HEK293 (cell line): ENCODE measurements at regions not wholly inside any gene's neighbourhood (a gene's known extent, or its start where the extent isn't known, plus 50 kb on each side); places are given as distances from the start of the nearest gene placed in this dataset.

Experiments used
- CTCF ChIA-PET: fragments of 350-600 bp; formaldehyde crosslinking; extraction: SDS; loops from one replicate; lab custom pipeline; 2021; ENCODE audit warnings: antibody characterized with exemption; lab: Yijun Ruan, JAX
- POLR2A ChIA-PET: fragments of 300-600 bp; formaldehyde crosslinking; extraction: SDS; loops from one replicate; lab custom pipeline; 2020; ENCODE audit warnings: antibody characterized with exemption, inconsistent platforms; lab: Yijun Ruan, JAX
- H3K27ac ChIP-seq: fragments of 200-500 bp; sonication (Bioruptor generic); 2 replicates; pipeline ENCODE4 v1.5.1; 2014; ENCODE audit warnings: low read depth, low read length, control low read depth, inconsistent platforms; ENCODE audit errors: extremely low read depth
- H3K36me3 ChIP-seq, 2 experiments: fragments of 200-500 bp in 1 of 2; sonication (Bioruptor generic) in 1 of 2; 1 replicate in 1 of 2; 2 replicates in 1 of 2; pipeline ENCODE4 v1.5.1; 2014 to 2017; ENCODE audit warnings: inconsistent platforms in 2 of 2, low read length in 2 of 2; ENCODE audit not compliant: control insufficient read depth in 2 of 2, insufficient read depth in 1 of 2
- H3K4me1 ChIP-seq: fragments of 200-500 bp; sonication (Bioruptor generic); 2 replicates; pipeline ENCODE4 v1.5.1; 2014; ENCODE audit warnings: mild to moderate bottlenecking, low read length, inconsistent platforms; ENCODE audit not compliant: control insufficient read depth, insufficient read depth
- H3K4me3 ChIP-seq: 2 replicates; pipeline ENCODE4 v1.5.1; 2011; ENCODE audit warnings: low read depth, mild to moderate bottlenecking, control low read depth, low read length, moderate library complexity
- H3K9me3 ChIP-seq: fragments of 200-500 bp; sonication (Bioruptor generic); 2 replicates; pipeline ENCODE4 v1.5.1; 2014; ENCODE audit warnings: low read depth, low read length, inconsistent platforms; ENCODE audit not compliant: control insufficient read depth, insufficient read depth
- ZFP41 ChIP-seq: fragments of 450-650 bp; formaldehyde crosslinking; IDR thresholded peaks from 2 replicates; pipeline ENCODE4 v1.5.1; 2016; ENCODE audit warnings: missing biosample characterization, missing genetic modification characterization, borderline replicate concordance
- ZNF132 ChIP-seq: fragments of 450-650 bp; formaldehyde crosslinking; IDR thresholded peaks from 2 replicates; pipeline ENCODE4 v1.5.1; 2017; ENCODE audit warnings: missing biosample characterization, missing genetic modification characterization, borderline replicate concordance
- ZNF221 ChIP-seq: fragments of 450-650 bp; formaldehyde crosslinking; IDR thresholded peaks from 2 replicates; pipeline ENCODE4 v1.5.1; 2017; ENCODE audit warnings: missing biosample characterization, missing genetic modification characterization, borderline replicate concordance
- ZNF23 ChIP-seq: fragments of 450-650 bp; formaldehyde crosslinking; IDR thresholded peaks from 2 replicates; pipeline ENCODE4 v1.5.1; 2016; ENCODE audit warnings: missing biosample characterization, missing genetic modification characterization, borderline replicate concordance
- ZNF747 ChIP-seq: fragments of 450-650 bp; formaldehyde crosslinking; IDR thresholded peaks from 2 replicates; pipeline ENCODE4 v1.5.1; 2016; ENCODE audit warnings: missing biosample characterization, missing genetic modification characterization
- ZNF791 ChIP-seq: fragments of 450-650 bp; formaldehyde crosslinking; IDR thresholded peaks from 2 replicates; pipeline ENCODE4 v1.5.1; 2016; ENCODE audit warnings: missing biosample characterization, missing genetic modification characterization
- ZNF843 ChIP-seq: fragments of 450-650 bp; formaldehyde crosslinking; IDR thresholded peaks from 2 replicates; pipeline ENCODE4 v1.5.1; 2016; ENCODE audit warnings: missing biosample characterization, missing genetic modification characterization
- TF ChIP-seq, protein P1 (sequence below): fragments of 450-650 bp; formaldehyde crosslinking; conservative IDR thresholded peaks from 2 replicates; pipeline ENCODE4 v1.5.1; 2016; ENCODE audit warnings: low read depth, missing biosample characterization, missing genetic modification characterization
- TF ChIP-seq, protein P2 (sequence below): sonication (generic); formaldehyde crosslinking; IDR thresholded peaks from 2 replicates; pipeline ENCODE4 v1.8.1; 2022; ENCODE audit warnings: mild to moderate bottlenecking, moderate library complexity, missing genetic modification reagents
- TF ChIP-seq, protein P3 (sequence below): fragments of 450-650 bp; IDR thresholded peaks from 2 replicates; pipeline ENCODE4 v1.5.1; 2018; ENCODE audit warnings: missing biosample characterization, missing genetic modification characterization
- TF ChIP-seq, protein P4 (sequence below): fragments of 450-650 bp; formaldehyde crosslinking; IDR thresholded peaks from 2 replicates; pipeline ENCODE4 v1.5.1; 2016; ENCODE audit warnings: missing biosample characterization, missing genetic modification characterization
- TF ChIP-seq, protein P5 (sequence below): fragments of 450-650 bp; formaldehyde crosslinking; IDR thresholded peaks from 2 replicates; pipeline ENCODE4 v1.5.1; 2016; ENCODE audit warnings: missing biosample characterization, missing genetic modification characterization

DNA sequence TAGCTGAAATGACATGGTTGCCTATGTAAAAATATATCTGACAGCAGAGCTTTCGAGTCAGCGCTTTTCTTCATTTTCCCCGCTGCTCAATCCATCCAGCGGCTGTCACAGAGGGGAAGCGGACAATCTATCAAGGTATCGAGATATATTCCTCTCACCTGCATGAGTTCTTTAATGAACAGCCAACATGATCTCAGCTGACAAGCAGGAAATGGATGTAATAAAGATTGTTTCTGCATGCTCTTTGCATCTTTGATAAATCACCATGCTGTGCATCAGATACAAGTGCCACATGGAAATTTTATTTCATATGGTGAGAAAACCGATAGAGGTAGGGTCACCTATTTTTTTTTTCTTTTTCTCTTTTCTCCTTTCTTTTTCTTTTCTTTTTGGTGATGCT lies 602.3 kb upstream of the MMS22L start:
- Histone ChIP-seq H3K4me1 (no peaks in the 10 kb centered on the region), H3K9me3 (no peaks in the 10 kb centered on the region), H3K4me3 (no peak overlapping the region), H3K27ac (no peak overlapping the region), H3K36me3 (no peaks in the 10 kb centered on the region)
- ChIA-PET CTCF (no interaction called here), POLR2A (no interaction called here)
- TF ChIP-seq ZNF843 (no peak), ZNF791 (tag by site-specific recombination) (no peak), ZNF747 (tag by site-specific recombination) (no peak)
- TF ChIP-seq, protein P1, sequence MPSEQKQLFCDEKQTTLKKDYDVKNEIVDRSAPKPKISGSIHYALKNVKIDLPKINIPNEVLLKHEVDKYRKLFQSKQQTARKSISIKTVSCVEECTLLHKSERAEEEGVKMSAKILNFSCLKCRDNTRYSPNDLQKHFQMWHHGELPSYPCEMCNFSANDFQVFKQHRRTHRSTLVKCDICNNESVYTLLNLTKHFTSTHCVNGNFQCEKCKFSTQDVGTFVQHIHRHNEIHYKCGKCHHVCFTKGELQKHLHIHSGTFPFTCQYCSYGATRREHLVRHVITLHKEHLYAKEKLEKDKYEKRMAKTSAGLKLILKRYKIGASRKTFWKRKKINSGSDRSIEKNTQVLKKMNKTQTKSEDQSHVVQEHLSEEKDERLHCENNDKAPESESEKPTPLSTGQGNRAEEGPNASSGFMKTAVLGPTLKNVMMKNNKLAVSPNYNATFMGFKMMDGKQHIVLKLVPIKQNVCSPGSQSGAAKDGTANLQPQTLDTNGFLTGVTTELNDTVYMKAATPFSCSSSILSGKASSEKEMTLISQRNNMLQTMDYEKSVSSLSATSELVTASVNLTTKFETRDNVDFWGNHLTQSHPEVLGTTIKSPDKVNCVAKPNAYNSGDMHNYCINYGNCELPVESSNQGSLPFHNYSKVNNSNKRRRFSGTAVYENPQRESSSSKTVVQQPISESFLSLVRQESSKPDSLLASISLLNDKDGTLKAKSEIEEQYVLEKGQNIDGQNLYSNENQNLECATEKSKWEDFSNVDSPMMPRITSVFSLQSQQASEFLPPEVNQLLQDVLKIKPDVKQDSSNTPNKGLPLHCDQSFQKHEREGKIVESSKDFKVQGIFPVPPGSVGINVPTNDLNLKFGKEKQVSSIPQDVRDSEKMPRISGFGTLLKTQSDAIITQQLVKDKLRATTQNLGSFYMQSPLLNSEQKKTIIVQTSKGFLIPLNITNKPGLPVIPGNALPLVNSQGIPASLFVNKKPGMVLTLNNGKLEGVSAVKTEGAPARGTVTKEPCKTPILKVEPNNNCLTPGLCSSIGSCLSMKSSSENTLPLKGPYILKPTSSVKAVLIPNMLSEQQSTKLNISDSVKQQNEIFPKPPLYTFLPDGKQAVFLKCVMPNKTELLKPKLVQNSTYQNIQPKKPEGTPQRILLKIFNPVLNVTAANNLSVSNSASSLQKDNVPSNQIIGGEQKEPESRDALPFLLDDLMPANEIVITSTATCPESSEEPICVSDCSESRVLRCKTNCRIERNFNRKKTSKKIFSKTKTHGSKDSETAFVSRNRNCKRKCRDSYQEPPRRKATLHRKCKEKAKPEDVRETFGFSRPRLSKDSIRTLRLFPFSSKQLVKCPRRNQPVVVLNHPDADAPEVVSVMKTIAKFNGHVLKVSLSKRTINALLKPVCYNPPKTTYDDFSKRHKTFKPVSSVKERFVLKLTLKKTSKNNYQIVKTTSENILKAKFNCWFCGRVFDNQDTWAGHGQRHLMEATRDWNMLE, result no peak
- TF ChIP-seq, protein P2, sequence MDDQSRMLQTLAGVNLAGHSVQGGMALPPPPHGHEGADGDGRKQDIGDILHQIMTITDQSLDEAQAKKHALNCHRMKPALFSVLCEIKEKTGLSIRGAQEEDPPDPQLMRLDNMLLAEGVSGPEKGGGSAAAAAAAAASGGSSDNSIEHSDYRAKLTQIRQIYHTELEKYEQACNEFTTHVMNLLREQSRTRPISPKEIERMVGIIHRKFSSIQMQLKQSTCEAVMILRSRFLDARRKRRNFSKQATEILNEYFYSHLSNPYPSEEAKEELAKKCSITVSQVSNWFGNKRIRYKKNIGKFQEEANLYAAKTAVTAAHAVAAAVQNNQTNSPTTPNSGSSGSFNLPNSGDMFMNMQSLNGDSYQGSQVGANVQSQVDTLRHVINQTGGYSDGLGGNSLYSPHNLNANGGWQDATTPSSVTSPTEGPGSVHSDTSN (CRISPR knock-in tag), result no peak
- TF ChIP-seq, protein P3, sequence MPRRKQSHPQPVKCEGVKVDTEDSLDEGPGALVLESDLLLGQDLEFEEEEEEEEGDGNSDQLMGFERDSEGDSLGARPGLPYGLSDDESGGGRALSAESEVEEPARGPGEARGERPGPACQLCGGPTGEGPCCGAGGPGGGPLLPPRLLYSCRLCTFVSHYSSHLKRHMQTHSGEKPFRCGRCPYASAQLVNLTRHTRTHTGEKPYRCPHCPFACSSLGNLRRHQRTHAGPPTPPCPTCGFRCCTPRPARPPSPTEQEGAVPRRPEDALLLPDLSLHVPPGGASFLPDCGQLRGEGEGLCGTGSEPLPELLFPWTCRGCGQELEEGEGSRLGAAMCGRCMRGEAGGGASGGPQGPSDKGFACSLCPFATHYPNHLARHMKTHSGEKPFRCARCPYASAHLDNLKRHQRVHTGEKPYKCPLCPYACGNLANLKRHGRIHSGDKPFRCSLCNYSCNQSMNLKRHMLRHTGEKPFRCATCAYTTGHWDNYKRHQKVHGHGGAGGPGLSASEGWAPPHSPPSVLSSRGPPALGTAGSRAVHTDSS (tag by site-specific recombination), result no peak
- TF ChIP-seq, protein P4, sequence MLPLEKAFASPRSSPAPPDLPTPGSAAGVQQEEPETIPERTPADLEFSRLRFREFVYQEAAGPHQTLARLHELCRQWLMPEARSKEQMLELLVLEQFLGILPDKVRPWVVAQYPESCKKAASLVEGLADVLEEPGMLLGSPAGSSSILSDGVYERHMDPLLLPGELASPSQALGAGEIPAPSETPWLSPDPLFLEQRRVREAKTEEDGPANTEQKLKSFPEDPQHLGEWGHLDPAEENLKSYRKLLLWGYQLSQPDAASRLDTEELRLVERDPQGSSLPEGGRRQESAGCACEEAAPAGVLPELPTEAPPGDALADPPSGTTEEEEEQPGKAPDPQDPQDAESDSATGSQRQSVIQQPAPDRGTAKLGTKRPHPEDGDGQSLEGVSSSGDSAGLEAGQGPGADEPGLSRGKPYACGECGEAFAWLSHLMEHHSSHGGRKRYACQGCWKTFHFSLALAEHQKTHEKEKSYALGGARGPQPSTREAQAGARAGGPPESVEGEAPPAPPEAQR (tag by site-specific recombination), result no peak

DNA sequence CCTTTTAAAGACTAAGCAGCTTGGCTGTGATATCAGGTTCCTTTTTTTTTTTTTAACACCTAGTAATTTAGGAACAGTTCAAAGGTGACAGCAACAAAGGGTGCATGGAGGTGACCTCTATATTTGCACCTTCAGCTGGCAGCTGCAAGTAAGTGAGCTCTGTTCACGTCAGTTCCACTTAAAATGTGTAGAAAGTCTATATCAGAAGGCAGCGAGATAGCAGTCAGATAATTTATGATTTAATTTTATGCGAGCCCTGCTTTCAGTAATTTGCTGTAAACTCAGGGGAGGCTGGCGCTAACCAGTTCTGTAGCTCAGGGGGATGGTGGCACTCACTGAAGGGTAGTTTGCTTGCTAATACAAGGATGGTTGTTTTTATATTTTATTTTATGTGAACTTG lies 602.8 kb upstream of the MMS22L start:
- TF ChIP-seq ZNF132 (tag by site-specific recombination) (no peak), ZNF23 (tag by site-specific recombination) (no peak), ZNF221 (tag by site-specific recombination) (no peak), ZFP41 (no peak)
- TF ChIP-seq, protein P5, sequence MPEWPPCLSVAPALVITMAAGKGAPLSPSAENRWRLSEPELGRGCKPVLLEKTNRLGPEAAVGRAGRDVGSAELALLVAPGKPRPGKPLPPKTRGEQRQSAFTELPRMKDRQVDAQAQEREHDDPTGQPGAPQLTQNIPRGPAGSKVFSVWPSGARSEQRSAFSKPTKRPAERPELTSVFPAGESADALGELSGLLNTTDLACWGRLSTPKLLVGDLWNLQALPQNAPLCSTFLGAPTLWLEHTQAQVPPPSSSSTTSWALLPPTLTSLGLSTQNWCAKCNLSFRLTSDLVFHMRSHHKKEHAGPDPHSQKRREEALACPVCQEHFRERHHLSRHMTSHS (tag by site-specific recombination), result no peak
- POLR2A ChIA-PET, result no interaction called here
- H3K27ac ChIP-seq, result no peak overlapping the region
- H3K9me3 ChIP-seq, result no peaks in the 10 kb centered on the region
- H3K36me3 ChIP-seq, result no peaks in the 10 kb centered on the region
- CTCF ChIA-PET, result no interaction called here
- H3K4me1 ChIP-seq, result no peaks in the 10 kb centered on the region
- H3K4me3 ChIP-seq, result no peak overlapping the region
